Neural progenitor cell (in vitro differentiated cells): ENCODE measurements at regions not wholly inside any gene's neighbourhood (a gene's known extent, or its start where the extent isn't known, plus 50 kb on each side); places are given as distances from the start of the nearest gene placed in this dataset.

Experiments
- DNase-seq: peaks from one replicate; pipeline ENCODE4 v3.0.0-alpha.2; 2016; ENCODE audit warnings: low spot score
- H2AFZ ChIP-seq: fragments of 200-600 bp; sonication (generic); replicated peaks from 2 replicates; pipeline ENCODE4 v1.6.1; 2016; ENCODE audit warnings: antibody characterized with exemption
- H3F3A ChIP-seq: fragments of 200-600 bp; sonication (generic); 2 replicates; pipeline ENCODE4 v1.6.1; 2016; ENCODE audit warnings: antibody characterized with exemption, low read depth
- H3K27ac ChIP-seq: fragments of 200-600 bp; sonication (generic); 2 replicates; pipeline ENCODE4 v1.5.1; 2016; ENCODE audit warnings: mild to moderate bottlenecking
- H3K27me3 ChIP-seq: fragments of 200-600 bp; sonication (generic); 2 replicates; pipeline ENCODE4 v1.6.1; 2016; ENCODE audit warnings: mild to moderate bottlenecking, moderate library complexity
- H3K36me3 ChIP-seq: fragments of 200-600 bp; sonication (generic); 2 replicates; pipeline ENCODE4 v1.5.1; 2016
- H3K4me1 ChIP-seq: fragments of 200-600 bp; sonication (generic); 2 replicates; pipeline ENCODE4 v1.6.1; 2016; ENCODE audit warnings: mixed run types
- H3K4me2 ChIP-seq: fragments of 200-600 bp; sonication (generic); 2 replicates; pipeline ENCODE4 v1.6.1; 2016
- H3K4me3 ChIP-seq: fragments of 200-600 bp; sonication (generic); 2 replicates; pipeline ENCODE4 v1.5.1; 2016
- H3K79me2 ChIP-seq: fragments of 200-600 bp; sonication (generic); 2 replicates; pipeline ENCODE4 v1.6.1; 2016; ENCODE audit warnings: low read depth
- H3K9ac ChIP-seq: fragments of 200-600 bp; sonication (generic); 2 replicates; pipeline ENCODE4 v1.6.1; 2016
- H3K9me3 ChIP-seq: fragments of 200-600 bp; sonication (generic); 2 replicates; pipeline ENCODE4 v1.5.1; 2016; ENCODE audit warnings: low read depth
- H4K20me1 ChIP-seq: fragments of 200-600 bp; sonication (generic); 2 replicates; pipeline ENCODE4 v1.6.1; 2016; ENCODE audit warnings: low read depth
- H3K27ac Mint-ChIP-seq: 3 replicates; pipeline ENCODE4 v1.8.0; 2021; ENCODE audit warnings: mixed read lengths
- H3K27me3 Mint-ChIP-seq: 2 replicates; pipeline ENCODE4 v1.8.0; 2022; ENCODE audit warnings: low read depth, mild to moderate bottlenecking, inconsistent platforms, moderate library complexity, mixed read lengths; ENCODE audit not compliant: insufficient read depth
- H3K36me3 Mint-ChIP-seq: 3 replicates; pipeline ENCODE4 v1.8.0; 2021; ENCODE audit warnings: mixed read lengths
- H3K4me1 Mint-ChIP-seq: 3 replicates; pipeline ENCODE4 v1.8.0; 2021; ENCODE audit warnings: mixed read lengths
- H3K4me3 Mint-ChIP-seq: 3 replicates; pipeline ENCODE4 v1.8.0; 2021; ENCODE audit warnings: mild to moderate bottlenecking, moderate library complexity, mixed read lengths
- H3K9me3 Mint-ChIP-seq: 3 replicates; pipeline ENCODE4 v1.8.0; 2020; ENCODE audit warnings: mixed read lengths
- CTCF ChIP-seq: fragments of 200-600 bp; sonication (generic); IDR thresholded peaks from 2 replicates; pipeline ENCODE4 v1.5.1; 2017; ENCODE audit warnings: antibody characterized with exemption, mild to moderate bottlenecking
- EZH2 ChIP-seq: fragments of 200-600 bp; sonication (generic); IDR thresholded peaks from 2 replicates; pipeline ENCODE4 v1.6.1; 2017; ENCODE audit warnings: antibody characterized with exemption, mild to moderate bottlenecking, moderate library complexity
- EZH2phosphoT487 ChIP-seq: fragments of 200-600 bp; sonication (generic); IDR thresholded peaks from 2 replicates; pipeline ENCODE4 v1.6.1; 2017; ENCODE audit warnings: antibody characterized with exemption

- Histone ChIP-seq H4K20me1 (no peaks in the 10 kb centered on the region), H3K27ac (no peak overlapping the region), H3K9ac (no peak overlapping the region), H3K36me3 (no peaks in the 10 kb centered on the region), H3K4me2 (no peak overlapping the region), H3F3A (peaks cover 23% of the 10 kb centered on the region), H2AFZ (peak overlapping the region; percentile 58), H3K9me3 (no peaks in the 10 kb centered on the region), H3K4me3 (no peak overlapping the region), H3K4me1 (peaks cover 40% of the 10 kb centered on the region), H3K27me3 (peaks cover 16% of the 10 kb centered on the region), H3K79me2 (no peaks in the 10 kb centered on the region)
- no peaks in the 10 kb centered on the region for H3K36me3 Mint-ChIP-seq
- TF ChIP-seq EZH2phosphoT487, result no peak
- TF ChIP-seq CTCF, result no peak
- no peak for TF ChIP-seq EZH2
- H3K27ac Mint-ChIP-seq, result no peak overlapping the region
- H3K9me3 Mint-ChIP-seq, result peaks cover 6% of the 10 kb centered on the region
- H3K27me3 Mint-ChIP-seq, result peaks cover 19% of the 10 kb centered on the region
- H3K4me3 Mint-ChIP-seq, result no peak overlapping the region
- no peak for DNase-seq
- peaks cover 32% of the 10 kb centered on the region for H3K4me1 Mint-ChIP-seq
Measured at GRCh38 chr18:78813156-78813555, 166.5 kb upstream of the SALL3 start.

- no peaks in the 10 kb centered on the region for H3K79me2 ChIP-seq
- H3K4me1 ChIP-seq, result peaks cover 31% of the 10 kb centered on the region
- H3K27me3 ChIP-seq, result peaks cover 16% of the 10 kb centered on the region
- no peak overlapping the region for H3K9ac ChIP-seq
- H2AFZ ChIP-seq, result peak overlapping the region; percentile 63
- Mint-ChIP-seq H3K4me3 (no peak overlapping the region), H3K4me1 (peaks cover 27% of the 10 kb centered on the region), H3K27me3 (peaks cover 20% of the 10 kb centered on the region), H3K9me3 (peaks cover 6% of the 10 kb centered on the region), H3K36me3 (no peaks in the 10 kb centered on the region), H3K27ac (no peak overlapping the region)
- TF ChIP-seq CTCF (no peak), EZH2 (no peak), EZH2phosphoT487 (no peak)
- no peak overlapping the region for H3K4me3 ChIP-seq
- no peak overlapping the region for H3K27ac ChIP-seq
- H4K20me1 ChIP-seq, result no peaks in the 10 kb centered on the region
- H3K36me3 ChIP-seq, result no peaks in the 10 kb centered on the region
- DNase-seq, result peak; percentile 60
- no peaks in the 10 kb centered on the region for H3K9me3 ChIP-seq
- H3F3A ChIP-seq, result peaks cover 13% of the 10 kb centered on the region
- peak overlapping the region; percentile 42 for H3K4me2 ChIP-seq
Measured at GRCh38 chr18:78813936-78814710, 165.5 kb upstream of the SALL3 start.

- Histone ChIP-seq H3K4me2 (peak overlapping the region; percentile 42), H3F3A (peaks cover 8% of the 10 kb centered on the region), H4K20me1 (no peaks in the 10 kb centered on the region), H3K27me3 (peaks cover 16% of the 10 kb centered on the region), H3K4me1 (peaks cover 28% of the 10 kb centered on the region), H3K36me3 (no peaks in the 10 kb centered on the region), H3K27ac (no peak overlapping the region), H2AFZ (peak overlapping the region; percentile 63), H3K4me3 (no peak overlapping the region), H3K79me2 (no peaks in the 10 kb centered on the region), H3K9me3 (no peaks in the 10 kb centered on the region), H3K9ac (no peak overlapping the region)
- Mint-ChIP-seq H3K27ac (no peak overlapping the region), H3K4me1 (peaks cover 21% of the 10 kb centered on the region), H3K27me3 (peaks cover 14% of the 10 kb centered on the region), H3K9me3 (peaks cover 3% of the 10 kb centered on the region), H3K4me3 (no peak overlapping the region), H3K36me3 (no peaks in the 10 kb centered on the region)
- no peak for DNase-seq
- TF ChIP-seq EZH2 (no peak), CTCF (no peak), EZH2phosphoT487 (no peak)
Measured at GRCh38 chr18:78814766-78815165, 164.9 kb upstream of the SALL3 start.
